Coronary artery (tissue), 2 donors: ENCODE measurements at regions not wholly inside any gene's neighbourhood (a gene's known extent, or its start where the extent isn't known, plus 50 kb on each side); places are given as distances from the start of the nearest gene placed in this dataset.

Experiments
- DNase-seq: peaks from one replicate; pipeline ENCODE4 v3.0.0-alpha.2; 2017; ENCODE audit warnings: low spot score
- H3K27ac ChIP-seq, 2 donors: fragments of 200-600 bp; sonication (generic); one replicate each; pipeline ENCODE4 v1.5.1; 2016 to 2019
- H3K4me3 ChIP-seq: fragments of 200-600 bp; sonication (generic); 2 replicates; pipeline ENCODE4 v1.5.1; 2016; ENCODE audit warnings: mild to moderate bottlenecking, moderate library complexity
- CTCF ChIP-seq: fragments of 200-600 bp; sonication (generic); IDR thresholded peaks from one replicate; pipeline ENCODE4 v1.5.1; 2019; ENCODE audit warnings: antibody characterized with exemption

- Histone ChIP-seq H3K4me3 (no peak overlapping the region), H3K27ac (no peak overlapping the region)
- DNase-seq, result no peak
- no peak for TF ChIP-seq CTCF
Measured at GRCh38 chr14:29054119-29054518, 287.5 kb downstream of the FOXG1 start.

- TF ChIP-seq CTCF, result no peak
- Histone ChIP-seq H3K27ac (no peak overlapping the region), H3K4me3 (no peak overlapping the region)
- no peak for DNase-seq
Measured at GRCh38 chr14:29056041-29056566, 289.5 kb downstream of the FOXG1 start.

- TF ChIP-seq CTCF, result no peak
- Histone ChIP-seq H3K27ac (no peak overlapping the region), H3K4me3 (no peak overlapping the region)
- DNase-seq, result no peak
Measured at GRCh38 chr14:29061702-29062101, 295.1 kb downstream of the FOXG1 start.

- no peak for TF ChIP-seq CTCF
- H3K27ac ChIP-seq, result no peak overlapping the region
- no peak for DNase-seq
- no peak overlapping the region for H3K4me3 ChIP-seq
Measured at GRCh38 chr14:29062466-29062865, 295.9 kb downstream of the FOXG1 start.

- Histone ChIP-seq H3K27ac (no peak overlapping the region), H3K4me3 (no peak overlapping the region)
- DNase-seq, result no peak
- TF ChIP-seq CTCF, result no peak
Measured at GRCh38 chr14:29062976-29063375, 296.4 kb downstream of the FOXG1 start.

- no peak overlapping the region for H3K27ac ChIP-seq
- no peak for TF ChIP-seq CTCF
- DNase-seq, result no peak
- no peak overlapping the region for H3K4me3 ChIP-seq
Measured at GRCh38 chr14:29064305-29064900, 297.8 kb downstream of the FOXG1 start.

GRCh38 chr14:29069228-29069627 lies 302.6 kb downstream of the FOXG1 start:
- no peak overlapping the region for H3K4me3 ChIP-seq
- TF ChIP-seq CTCF, result no peak
- H3K27ac ChIP-seq, result no peak overlapping the region
- no peak for DNase-seq
